Esophagus squamous epithelium (tissue), 4 donors: ENCODE measurements at regions not wholly inside any gene's neighbourhood (a gene's known extent, or its start where the extent isn't known, plus 50 kb on each side); places are given as distances from the start of the nearest gene placed in this dataset.

ENCODE experiments used
- CTCF ChIP-seq, 6 experiments: fragments of 450-650 bp in 4 of 6; fragments of 200-600 bp in 2 of 6; sonication (generic) in 2 of 6; IDR thresholded peaks; one replicate each; pipeline ENCODE4 v1.5.1; 2016 to 2019; ENCODE audit warnings: antibody characterized with exemption in 6 of 6, mild to moderate bottlenecking in 4 of 6, moderate library complexity in 4 of 6
- POLR2A ChIP-seq, 4 donors: fragments of 450-650 bp; IDR thresholded peaks; one replicate each; pipeline ENCODE4 v1.6.1; 2017; ENCODE audit warnings: antibody characterized with exemption in 4 of 4, mild to moderate bottlenecking in 4 of 4, moderate library complexity in 3 of 4

DNA sequence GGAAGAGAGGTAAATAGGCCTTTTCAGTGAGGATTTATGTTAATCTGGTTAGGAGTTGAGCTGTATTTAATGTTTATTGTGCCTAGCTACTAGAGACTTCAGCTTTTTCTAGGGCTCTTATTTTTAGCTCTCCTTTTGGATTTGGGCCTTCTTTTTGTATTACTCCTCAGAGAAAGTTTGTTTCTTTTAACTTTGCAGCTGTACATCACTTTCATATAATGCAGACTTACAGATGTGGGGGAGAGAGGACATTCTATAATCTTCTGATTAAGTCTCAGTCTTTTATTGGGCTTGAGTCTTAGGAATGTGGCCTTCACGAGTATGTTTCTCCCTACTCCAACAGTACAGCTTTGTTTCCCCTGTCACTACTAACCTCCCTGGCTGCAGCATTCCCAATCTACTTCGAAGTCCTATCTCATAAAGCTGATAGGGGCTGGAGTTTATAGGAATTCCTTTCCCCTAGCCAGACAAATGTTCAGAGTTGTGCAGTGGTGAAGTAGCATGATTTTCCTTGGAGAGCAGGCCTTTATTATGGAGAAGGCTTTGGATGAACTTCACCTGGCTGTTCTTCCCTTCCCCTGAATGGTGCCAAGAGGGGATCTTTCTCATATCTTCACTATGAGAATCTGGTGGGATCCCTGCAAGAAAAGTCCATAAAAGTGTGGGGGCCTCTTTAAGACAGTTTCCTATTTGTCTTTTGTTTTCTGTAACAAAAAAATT lies 82.2 kb upstream of the CBLB start:
- TF ChIP-seq CTCF (IDR thresholded peaks at IDR 0.05), result no peak
- TF ChIP-seq POLR2A (IDR thresholded peaks at IDR 0.05), result no peak
